Tibial artery (tissue), 4 donors: ENCODE measurements at regions not wholly inside any gene's neighbourhood (a gene's known extent, or its start where the extent isn't known, plus 50 kb on each side); places are given as distances from the start of the nearest gene placed in this dataset.

ENCODE experiments used
- DNase-seq, 2 donors: peaks; one replicate each; pipeline ENCODE4 v3.0.0-alpha.2; 2019
- H3K27ac ChIP-seq, 2 donors: fragments of 200-600 bp; sonication (generic) in 1 of 2; 1 replicate in 1 of 2; 2 replicates in 1 of 2; pipeline ENCODE4 v1.5.1; 2018 to 2019; ENCODE audit warnings: mild to moderate bottlenecking in 1 of 2
- H3K27me3 ChIP-seq, 2 donors: fragments of 200-600 bp; sonication (generic) in 1 of 2; one replicate each; pipeline versions ENCODE4 v1.5.1 to v1.6.0; 2016 to 2019
- H3K36me3 ChIP-seq, 3 donors: fragments of 200-600 bp; sonication (generic) in 2 of 3; one replicate each; pipeline ENCODE4 v1.5.1; 2016 to 2019; ENCODE audit warnings: mild to moderate bottlenecking in 2 of 3
- H3K4me1 ChIP-seq, 4 donors: fragments of 200-600 bp; sonication (generic) in 2 of 4; 1 replicate in 3 of 4; 2 replicates in 1 of 4; pipeline ENCODE4 v1.5.1; 2016 to 2019
- H3K4me3 ChIP-seq, 2 donors: fragments of 200-600 bp; sonication (generic) in 1 of 2; 1 replicate in 1 of 2; 2 replicates in 1 of 2; pipeline ENCODE4 v1.5.1; 2018 to 2019; ENCODE audit warnings: mild to moderate bottlenecking in 2 of 2
- H3K9me3 ChIP-seq, 3 donors: fragments of 200-600 bp; sonication (generic) in 1 of 3; one replicate each; pipeline ENCODE4 v1.5.1; 2016 to 2019
- CTCF ChIP-seq, 2 experiments: fragments of 200-600 bp in 1 of 2; fragments of 450-650 bp in 1 of 2; IDR thresholded peaks; one replicate each; pipeline ENCODE4 v1.5.1; 2017 to 2019; ENCODE audit warnings: antibody characterized with exemption in 2 of 2, mild to moderate bottlenecking in 1 of 2, moderate library complexity in 1 of 2
- intact Hi-C: fragments of 100-400 bp; cut with DNase I; formaldehyde crosslinking; loops from one replicate; pipeline ENCODE4 v1.15.0; 2023; ENCODE audit warnings: low total_unique reads

GRCh38 chr1:222040955-222041354 is 299.1 kb upstream of the DUSP10 start:
- no peaks in the 10 kb centered on the region for H3K36me3 ChIP-seq
- no peak for DNase-seq
- no peak overlapping the region for H3K27ac ChIP-seq
- no peak overlapping the region for H3K4me3 ChIP-seq
- H3K9me3 ChIP-seq, result no peaks in the 10 kb centered on the region
- H3K27me3 ChIP-seq, result no peaks in the 10 kb centered on the region
- no peak for TF ChIP-seq CTCF (IDR thresholded peaks at IDR 0.05)
- peaks cover 0 to 17% (median 12%) of the 10 kb centered on the region in 4 donors for H3K4me1 ChIP-seq
- intact Hi-C loops, result no loop called here

GRCh38 chr1:222040121-222040805 is 298.4 kb upstream of the DUSP10 start:
- no peak for TF ChIP-seq CTCF (IDR thresholded peaks at IDR 0.05)
- Histone ChIP-seq H3K27ac (no peak overlapping the region), H3K4me3 (no peak overlapping the region), H3K9me3 (no peaks in the 10 kb centered on the region), H3K4me1 (peaks cover 0 to 17% (median 12%) of the 10 kb centered on the region in 4 donors), H3K27me3 (no peaks in the 10 kb centered on the region), H3K36me3 (no peaks in the 10 kb centered on the region)
- intact Hi-C loops, result no loop called here
- no peak for DNase-seq

- DNase-seq, result no peak
- Histone ChIP-seq H3K4me1 (peaks cover 0 to 12% (median 11%) of the 10 kb centered on the region in 4 donors), H3K27me3 (no peaks in the 10 kb centered on the region), H3K27ac (no peak overlapping the region), H3K36me3 (no peaks in the 10 kb centered on the region), H3K9me3 (no peaks in the 10 kb centered on the region), H3K4me3 (no peak overlapping the region)
- no peak for TF ChIP-seq CTCF (IDR thresholded peaks at IDR 0.05)
- intact Hi-C loops, result no loop called here
Measured at GRCh38 chr1:222038971-222039370, 297.1 kb upstream of the DUSP10 start.

DNA sequence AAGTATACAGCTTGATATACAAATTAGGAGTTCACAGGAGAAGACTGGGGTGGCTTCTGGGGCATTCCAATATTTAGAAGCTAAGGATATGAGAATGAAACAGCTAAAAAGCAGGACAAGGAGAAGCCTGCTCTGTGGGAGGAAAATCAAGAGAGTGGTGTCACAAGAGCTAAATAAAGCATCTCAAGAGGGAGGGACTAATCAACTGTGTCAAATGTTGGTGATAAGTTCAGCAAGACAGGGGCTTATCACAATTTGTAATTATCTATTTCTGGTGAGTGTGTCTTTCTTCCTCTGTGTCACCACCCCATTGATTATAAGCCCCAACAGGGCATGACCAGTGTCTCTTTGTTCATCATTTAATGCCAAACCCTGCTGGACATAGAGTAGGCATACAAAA is 295.8 kb upstream of the DUSP10 start:
- no peak for TF ChIP-seq CTCF (IDR thresholded peaks at IDR 0.05)
- H3K27ac ChIP-seq, result no peak overlapping the region
- no peaks in the 10 kb centered on the region for H3K9me3 ChIP-seq

DNA sequence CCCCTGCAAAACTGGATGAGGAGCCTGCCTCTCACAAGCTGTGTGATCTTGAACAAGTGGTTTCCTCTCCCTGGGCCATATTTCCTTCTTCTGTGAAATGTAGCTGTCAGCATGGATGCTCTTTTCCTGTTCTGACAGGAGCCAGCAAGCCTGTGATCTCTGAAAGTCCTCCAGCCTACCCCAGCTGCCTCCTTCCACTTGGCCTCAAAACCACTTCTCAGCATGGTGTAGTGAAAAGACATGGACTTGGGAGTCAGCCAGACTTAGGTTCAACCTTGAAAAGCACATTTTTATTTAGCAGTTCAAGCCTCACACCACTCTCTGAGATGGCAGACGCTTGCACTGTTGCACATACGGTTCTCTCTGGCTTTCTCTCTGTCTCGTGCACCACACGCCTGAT is 292.9 kb upstream of the DUSP10 start:
- intact Hi-C loops, result no loop called here
- no peaks in the 10 kb centered on the region for H3K4me1 ChIP-seq
- H3K27me3 ChIP-seq, result no peaks in the 10 kb centered on the region
- no peak overlapping the region for H3K4me3 ChIP-seq
- no peak for TF ChIP-seq CTCF (IDR thresholded peaks at IDR 0.05)
- H3K36me3 ChIP-seq, result no peaks in the 10 kb centered on the region
- no peak overlapping the region for H3K27ac ChIP-seq
- no peak for DNase-seq
- no peaks in the 10 kb centered on the region for H3K9me3 ChIP-seq

More for the DNA sequence above, 295.8 kb upstream of the DUSP10 start:
- Histone ChIP-seq H3K36me3 (no peaks in the 10 kb centered on the region), H3K4me3 (no peak overlapping the region), H3K27me3 (no peaks in the 10 kb centered on the region), H3K4me1 (no peaks in the 10 kb centered on the region)
- no peak for DNase-seq
- intact Hi-C loops, result no loop called here

DNA sequence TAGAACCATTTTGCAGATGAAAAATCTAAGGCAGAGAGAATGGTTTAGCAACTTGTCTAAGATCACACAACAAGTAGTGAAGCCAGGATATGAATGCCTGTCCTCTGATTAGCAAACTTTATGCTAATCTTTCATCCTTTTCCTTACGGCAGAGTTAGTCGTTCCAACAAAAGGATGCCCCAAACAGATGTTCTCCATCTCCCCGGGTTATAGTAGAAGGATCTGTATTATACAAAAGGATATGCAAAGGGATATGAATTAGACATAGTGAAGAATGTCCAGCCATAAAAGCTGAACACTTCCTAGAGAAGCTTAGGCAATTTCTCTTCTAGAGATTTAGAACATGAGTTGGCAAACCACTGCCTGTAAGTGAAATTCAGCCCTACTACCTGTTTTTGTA is 291.6 kb upstream of the DUSP10 start:
- Histone ChIP-seq H3K4me1 (no peaks in the 10 kb centered on the region), H3K36me3 (no peaks in the 10 kb centered on the region), H3K27me3 (no peaks in the 10 kb centered on the region), H3K27ac (no peak overlapping the region), H3K4me3 (no peak overlapping the region), H3K9me3 (no peaks in the 10 kb centered on the region)
- no peak for DNase-seq
- intact Hi-C loops, result no loop called here
- no peak for TF ChIP-seq CTCF (IDR thresholded peaks at IDR 0.05)
